Astrocyte (in vitro differentiated cells and primary cell): ENCODE measurements at regions not wholly inside any gene's neighbourhood (a gene's known extent, or its start where the extent isn't known, plus 50 kb on each side); places are given as distances from the start of the nearest gene placed in this dataset.

Source experiments
- DNase-seq: peaks from one replicate; pipeline ENCODE4 v3.0.0-alpha.2; 2010; ENCODE audit warnings: low read depth
- FAIRE-seq: peaks from 2 replicates; lab custom pipeline; 2011; peaks lifted over from hg19 to GRCh38; lab: Jason Lieb, UNC
- H2AFZ ChIP-seq: 2 replicates; pipeline ENCODE4 v1.6.0; 2012; ENCODE audit warnings: low read depth, low read length, inconsistent platforms
- H3K27ac ChIP-seq: 2 replicates; pipeline ENCODE4 v1.5.1; 2011; ENCODE audit warnings: low read depth, low read length, inconsistent platforms
- H3K27me3 ChIP-seq: 2 replicates; pipeline ENCODE4 v1.6.0; 2011; ENCODE audit warnings: low read length, inconsistent platforms; ENCODE audit not compliant: insufficient read depth
- H3K36me3 ChIP-seq: 2 replicates; pipeline ENCODE4 v1.5.1; 2011; ENCODE audit warnings: low read length, inconsistent platforms; ENCODE audit not compliant: insufficient read depth
- H3K4me1 ChIP-seq: 2 replicates; pipeline ENCODE4 v1.5.1; 2011; ENCODE audit warnings: low read length, inconsistent platforms; ENCODE audit not compliant: insufficient read depth
- H3K4me2 ChIP-seq: 2 replicates; pipeline ENCODE4 v1.6.0; 2012; ENCODE audit warnings: low read length, inconsistent platforms
- H3K4me3 ChIP-seq: 2 replicates; pipeline ENCODE4 v1.5.1; 2011; ENCODE audit warnings: low read depth, mild to moderate bottlenecking, low read length, inconsistent platforms; ENCODE audit not compliant: insufficient read depth
- H3K79me2 ChIP-seq: 2 replicates; pipeline ENCODE4 v1.6.0; 2012; ENCODE audit warnings: mild to moderate bottlenecking, low read length, inconsistent platforms; ENCODE audit not compliant: insufficient read depth
- H3K9ac ChIP-seq: 2 replicates; pipeline ENCODE4 v1.6.0; 2012; ENCODE audit warnings: mild to moderate bottlenecking, low read length, inconsistent platforms
- H3K9me3 ChIP-seq: 2 replicates; pipeline ENCODE4 v1.5.1; 2012; ENCODE audit warnings: low read depth, mild to moderate bottlenecking, low read length, inconsistent platforms; ENCODE audit not compliant: insufficient read depth
- H4K20me1 ChIP-seq: 2 replicates; pipeline ENCODE4 v1.6.0; 2012; ENCODE audit warnings: low read length, inconsistent platforms; ENCODE audit not compliant: insufficient read depth
- H3K27ac Mint-ChIP-seq: one replicate; pipeline ENCODE4 v1.8.0; 2021; ENCODE audit warnings: mild to moderate bottlenecking, mixed read lengths; ENCODE audit not compliant: unreplicated experiment
- H3K27me3 Mint-ChIP-seq: one replicate; pipeline ENCODE4 v1.8.0; 2021; ENCODE audit warnings: low read depth, mixed read lengths; ENCODE audit not compliant: unreplicated experiment
- H3K36me3 Mint-ChIP-seq: one replicate; pipeline ENCODE4 v1.8.0; 2021; ENCODE audit warnings: low read depth, mixed read lengths; ENCODE audit not compliant: unreplicated experiment
- H3K4me1 Mint-ChIP-seq: one replicate; pipeline ENCODE4 v1.8.0; 2021; ENCODE audit warnings: low read depth, mixed read lengths; ENCODE audit not compliant: unreplicated experiment
- H3K4me3 Mint-ChIP-seq: one replicate; pipeline ENCODE4 v1.8.0; 2021; ENCODE audit warnings: mild to moderate bottlenecking, moderate library complexity, mixed read lengths; ENCODE audit not compliant: unreplicated experiment
- H3K9me3 Mint-ChIP-seq: one replicate; pipeline ENCODE4 v1.8.0; 2021; ENCODE audit warnings: mild to moderate bottlenecking, mixed read lengths; ENCODE audit not compliant: unreplicated experiment
- EZH2 ChIP-seq: IDR thresholded peaks from 2 replicates; pipeline ENCODE4 v1.6.1; 2012; ENCODE audit warnings: mild to moderate bottlenecking, low read length, inconsistent platforms; ENCODE audit not compliant: insufficient read depth
- TF ChIP-seq, protein P1 (sequence below): IDR thresholded peaks from 2 replicates; pipeline ENCODE4 v1.5.1; 2011; ENCODE audit warnings: low read depth, mild to moderate bottlenecking, inconsistent platforms, low read length, moderate library complexity; ENCODE audit not compliant: insufficient read depth

DNA sequence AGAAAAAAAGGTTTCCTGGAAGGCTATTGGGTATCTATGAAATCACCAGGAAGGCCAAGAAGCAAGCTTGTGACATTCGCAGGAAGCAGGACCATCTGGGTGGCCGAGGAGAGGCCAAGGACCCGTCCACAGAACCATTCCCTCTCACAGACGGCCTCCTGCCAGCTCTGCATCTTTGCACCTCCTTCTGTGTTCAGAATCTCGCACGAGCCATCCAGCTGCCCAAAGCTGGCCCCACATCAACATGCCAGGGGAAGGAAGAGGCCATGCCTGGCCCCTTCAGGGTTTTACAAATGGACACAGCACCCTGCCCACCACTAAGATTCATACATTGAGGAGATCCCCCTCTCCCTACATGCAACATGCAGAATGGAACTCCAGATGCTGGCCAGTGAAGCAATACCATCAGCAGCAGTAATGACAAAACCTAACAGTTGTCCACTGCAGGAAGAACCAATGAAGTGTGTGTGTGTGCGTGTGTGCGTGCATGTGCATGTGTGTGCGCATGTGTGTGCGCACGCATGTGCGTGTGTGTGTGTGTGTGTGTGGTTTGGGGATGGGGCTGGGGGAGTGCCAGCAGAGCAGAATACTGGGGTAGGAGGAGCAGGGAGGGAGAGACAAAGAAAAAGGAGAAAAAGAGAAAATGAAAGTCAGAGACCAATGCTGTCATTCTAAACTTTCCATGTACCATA is 184.2 kb upstream of the FOXQ1 start:
- Histone ChIP-seq H4K20me1 (no peaks in the 10 kb centered on the region), H2AFZ (no peak overlapping the region), H3K79me2 (no peaks in the 10 kb centered on the region), H3K36me3 (no peaks in the 10 kb centered on the region), H3K27ac (no peak overlapping the region), H3K4me1 (peaks cover 5% of the 10 kb centered on the region), H3K9ac (no peak overlapping the region), H3K27me3 (no peaks in the 10 kb centered on the region), H3K4me2 (no peak overlapping the region), H3K4me3 (no peak overlapping the region), H3K9me3 (no peaks in the 10 kb centered on the region)
- no peak for FAIRE-seq
- no peak for DNase-seq
- peaks cover 9% of the 10 kb centered on the region for H3K4me1 Mint-ChIP-seq
- no peaks in the 10 kb centered on the region for H3K36me3 Mint-ChIP-seq
- TF ChIP-seq, protein P1, sequence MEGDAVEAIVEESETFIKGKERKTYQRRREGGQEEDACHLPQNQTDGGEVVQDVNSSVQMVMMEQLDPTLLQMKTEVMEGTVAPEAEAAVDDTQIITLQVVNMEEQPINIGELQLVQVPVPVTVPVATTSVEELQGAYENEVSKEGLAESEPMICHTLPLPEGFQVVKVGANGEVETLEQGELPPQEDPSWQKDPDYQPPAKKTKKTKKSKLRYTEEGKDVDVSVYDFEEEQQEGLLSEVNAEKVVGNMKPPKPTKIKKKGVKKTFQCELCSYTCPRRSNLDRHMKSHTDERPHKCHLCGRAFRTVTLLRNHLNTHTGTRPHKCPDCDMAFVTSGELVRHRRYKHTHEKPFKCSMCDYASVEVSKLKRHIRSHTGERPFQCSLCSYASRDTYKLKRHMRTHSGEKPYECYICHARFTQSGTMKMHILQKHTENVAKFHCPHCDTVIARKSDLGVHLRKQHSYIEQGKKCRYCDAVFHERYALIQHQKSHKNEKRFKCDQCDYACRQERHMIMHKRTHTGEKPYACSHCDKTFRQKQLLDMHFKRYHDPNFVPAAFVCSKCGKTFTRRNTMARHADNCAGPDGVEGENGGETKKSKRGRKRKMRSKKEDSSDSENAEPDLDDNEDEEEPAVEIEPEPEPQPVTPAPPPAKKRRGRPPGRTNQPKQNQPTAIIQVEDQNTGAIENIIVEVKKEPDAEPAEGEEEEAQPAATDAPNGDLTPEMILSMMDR = no peak
- TF ChIP-seq EZH2 = no peak
- no peak overlapping the region for H3K4me3 Mint-ChIP-seq
- no peak overlapping the region for H3K27ac Mint-ChIP-seq
- H3K9me3 Mint-ChIP-seq = peaks cover 7% of the 10 kb centered on the region
- peaks cover 27% of the 10 kb centered on the region for H3K27me3 Mint-ChIP-seq

DNA sequence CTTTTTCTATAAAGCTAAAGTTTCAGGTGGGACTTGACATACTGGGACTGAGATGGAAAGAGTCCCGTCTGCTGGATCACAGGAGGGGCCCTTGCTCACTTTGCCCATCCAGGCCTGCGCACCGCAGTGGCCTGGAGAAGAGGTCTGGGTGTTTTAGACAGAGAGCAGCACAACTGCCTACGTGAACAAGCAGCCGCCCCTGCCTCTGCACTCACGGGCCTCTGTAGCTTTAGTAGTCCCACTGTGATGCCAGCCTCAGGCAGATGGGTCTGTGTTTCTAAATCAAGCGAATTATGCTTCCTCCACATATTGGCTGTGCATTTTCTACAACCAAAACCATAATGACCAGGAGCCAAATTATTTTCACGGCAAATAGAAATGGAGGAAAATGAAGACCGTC is 184.8 kb upstream of the FOXQ1 start:
- Mint-ChIP-seq H3K4me3 (no peak overlapping the region), H3K36me3 (no peaks in the 10 kb centered on the region), H3K27ac (no peak overlapping the region), H3K27me3 (peaks cover 27% of the 10 kb centered on the region), H3K4me1 (peaks cover 9% of the 10 kb centered on the region), H3K9me3 (peaks cover 7% of the 10 kb centered on the region)
- Histone ChIP-seq H3K27ac (no peak overlapping the region), H3K79me2 (no peaks in the 10 kb centered on the region), H3K27me3 (no peaks in the 10 kb centered on the region), H3K4me2 (no peak overlapping the region), H2AFZ (no peak overlapping the region), H3K9ac (no peak overlapping the region), H3K36me3 (no peaks in the 10 kb centered on the region), H4K20me1 (no peaks in the 10 kb centered on the region), H3K4me1 (peaks cover 4% of the 10 kb centered on the region), H3K4me3 (no peak overlapping the region), H3K9me3 (no peaks in the 10 kb centered on the region)
- TF ChIP-seq, protein P1 = no peak
- TF ChIP-seq EZH2 = no peak
- FAIRE-seq (no peak), DNase-seq (no peak)

DNA sequence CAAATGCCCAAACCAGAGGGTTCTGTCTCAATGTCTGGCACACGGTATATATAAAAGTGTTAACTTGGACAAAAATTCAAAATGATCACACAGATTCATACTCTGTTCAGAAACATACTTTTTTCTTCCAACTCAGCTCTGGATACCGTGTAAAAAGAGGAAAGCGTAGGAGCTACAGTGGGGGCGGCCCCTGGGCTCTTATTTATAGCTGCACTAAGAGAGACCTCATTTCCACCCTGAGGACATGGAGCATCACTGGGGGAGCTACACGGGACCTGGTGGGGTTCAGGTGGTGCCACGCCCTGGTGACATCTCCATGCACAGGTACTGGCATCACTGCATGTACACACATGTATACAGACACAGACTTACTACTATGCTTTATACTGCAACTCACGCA is 185.9 kb upstream of the FOXQ1 start:
- H3K27ac ChIP-seq = no peak overlapping the region
- no peak overlapping the region for H3K4me3 Mint-ChIP-seq
- peaks cover 30% of the 10 kb centered on the region for H3K27me3 Mint-ChIP-seq
- no peaks in the 10 kb centered on the region for H3K4me1 Mint-ChIP-seq
- H3K79me2 ChIP-seq = no peaks in the 10 kb centered on the region
- no peaks in the 10 kb centered on the region for H3K27me3 ChIP-seq
- no peak overlapping the region for H3K4me2 ChIP-seq
- H3K36me3 ChIP-seq = no peaks in the 10 kb centered on the region
- no peaks in the 10 kb centered on the region for H3K9me3 ChIP-seq
- DNase-seq (no peak), FAIRE-seq (no peak)
- H2AFZ ChIP-seq = no peak overlapping the region
- no peak for TF ChIP-seq EZH2
- H3K9ac ChIP-seq = no peak overlapping the region
- no peaks in the 10 kb centered on the region for H4K20me1 ChIP-seq
- no peak overlapping the region for H3K27ac Mint-ChIP-seq
- no peaks in the 10 kb centered on the region for H3K36me3 Mint-ChIP-seq
- H3K4me1 ChIP-seq = no peaks in the 10 kb centered on the region
- no peak overlapping the region for H3K4me3 ChIP-seq
- peaks cover 5% of the 10 kb centered on the region for H3K9me3 Mint-ChIP-seq
